Activated T-helper 1 cell treated with anti-CD3 and anti-CD28 coated beads, Interleukin-12 subunit alpha, Interleukin-12 subunit beta, Interleukin-2, Interleukin-4 antibody, amounts not matched to agents 30 ng/mL and 10 ng/mL and 1 ng/mL, durations not matched to agents 14 hours and 24 hours and 36 hours (primary cell): ENCODE measurements at regions not wholly inside any gene's neighbourhood (a gene's known extent, or its start where the extent isn't known, plus 50 kb on each side); places are given as distances from the start of the nearest gene placed in this dataset.

ENCODE experiments used
- DNase-seq: peaks from one replicate; pipeline ENCODE4 v3.0.0; 2021; ENCODE audit warnings: low spot score
- H3K27ac Mint-ChIP-seq: one replicate; pipeline ENCODE4 v1.8.0; 2021; ENCODE audit warnings: mild to moderate bottlenecking, mixed read lengths
- H3K27me3 Mint-ChIP-seq: one replicate; pipeline ENCODE4 v1.8.0; 2022; ENCODE audit warnings: mild to moderate bottlenecking, moderate library complexity, mixed read lengths; ENCODE audit not compliant: insufficient read depth
- H3K36me3 Mint-ChIP-seq: one replicate; pipeline ENCODE4 v1.8.0; 2021; ENCODE audit warnings: low read depth, mixed read lengths
- H3K4me1 Mint-ChIP-seq: one replicate; pipeline ENCODE4 v1.8.0; 2021; ENCODE audit warnings: low read depth, mixed read lengths
- H3K4me3 Mint-ChIP-seq: one replicate; pipeline ENCODE4 v1.8.0; 2021; ENCODE audit warnings: mild to moderate bottlenecking, moderate library complexity, mixed read lengths
- H3K9me3 Mint-ChIP-seq: one replicate; pipeline ENCODE4 v1.8.0; 2021; ENCODE audit warnings: mixed read lengths
- intact Hi-C: fragments of 100-400 bp; cut with micrococcal nuclease; formaldehyde crosslinking; loops from one replicate; pipeline ENCODE4 v1.15.1; 2024

- H3K9me3 Mint-ChIP-seq, result no peaks in the 10 kb centered on the region
- DNase-seq, result no peak
- H3K27ac Mint-ChIP-seq, result no peak overlapping the region
- H3K4me3 Mint-ChIP-seq, result no peak overlapping the region
- intact Hi-C loops, result no loop called here
- no peaks in the 10 kb centered on the region for H3K27me3 Mint-ChIP-seq
- no peaks in the 10 kb centered on the region for H3K36me3 Mint-ChIP-seq
- no peaks in the 10 kb centered on the region for H3K4me1 Mint-ChIP-seq
Measured at GRCh38 chr4:23635468-23635867, 254.4 kb downstream of the PPARGC1A start.

- H3K27me3 Mint-ChIP-seq, result no peaks in the 10 kb centered on the region
- no peaks in the 10 kb centered on the region for H3K9me3 Mint-ChIP-seq
- no peak overlapping the region for H3K27ac Mint-ChIP-seq
- H3K4me1 Mint-ChIP-seq, result no peaks in the 10 kb centered on the region
- no peak overlapping the region for H3K4me3 Mint-ChIP-seq
- intact Hi-C loops, result no loop called here
- no peak for DNase-seq
- no peaks in the 10 kb centered on the region for H3K36me3 Mint-ChIP-seq
Measured at GRCh38 chr4:23631255-23631950, 258.4 kb downstream of the PPARGC1A start.

DNA sequence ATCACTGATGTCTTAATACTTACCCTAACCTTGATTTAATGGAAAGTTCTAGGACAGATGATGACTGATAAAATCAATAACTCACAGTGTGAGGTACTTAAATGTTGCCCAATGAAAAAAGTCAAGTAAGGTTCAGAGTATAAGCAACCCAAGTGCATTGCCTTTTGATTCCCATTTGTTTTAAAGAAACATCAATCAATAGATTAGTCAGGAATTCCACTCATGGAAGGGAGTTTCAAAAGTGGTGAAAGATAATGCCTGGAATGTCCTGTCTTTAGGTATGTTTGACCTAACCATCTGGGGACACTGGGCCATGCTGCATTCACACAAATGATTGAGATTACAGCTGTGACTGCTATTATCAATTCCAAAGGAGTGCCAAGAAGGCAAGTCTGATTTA, 259.7 kb downstream of the PPARGC1A start:
- Mint-ChIP-seq H3K4me3 (no peak overlapping the region), H3K27me3 (no peaks in the 10 kb centered on the region), H3K4me1 (no peaks in the 10 kb centered on the region), H3K36me3 (no peaks in the 10 kb centered on the region), H3K9me3 (no peaks in the 10 kb centered on the region), H3K27ac (no peak overlapping the region)
- DNase-seq, result no peak
- intact Hi-C loops, result no loop called here

DNA sequence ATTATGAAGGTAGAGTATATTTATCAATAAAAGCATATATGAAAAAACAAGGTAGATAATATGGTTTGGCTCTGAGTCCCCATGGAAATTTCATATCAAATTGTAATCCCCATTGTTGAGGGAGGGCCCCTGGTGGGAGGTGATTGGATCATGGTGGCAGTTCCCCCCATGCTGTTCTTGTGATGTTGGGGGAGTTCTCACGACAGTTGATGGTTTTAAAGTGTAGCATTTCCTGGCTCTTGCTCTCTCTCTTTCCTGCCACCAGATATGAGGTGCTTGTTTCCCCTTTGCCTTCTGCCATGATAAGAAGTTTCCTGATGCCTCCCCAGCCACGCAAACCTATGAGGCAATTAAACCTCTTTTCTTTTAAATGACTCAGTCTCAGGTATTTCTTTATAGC, 260.4 kb downstream of the PPARGC1A start:
- Mint-ChIP-seq H3K4me3 (no peak overlapping the region), H3K9me3 (no peaks in the 10 kb centered on the region), H3K27me3 (no peaks in the 10 kb centered on the region), H3K4me1 (no peaks in the 10 kb centered on the region), H3K36me3 (no peaks in the 10 kb centered on the region), H3K27ac (no peak overlapping the region)
- intact Hi-C loops, result no loop called here
- no peak for DNase-seq

DNA sequence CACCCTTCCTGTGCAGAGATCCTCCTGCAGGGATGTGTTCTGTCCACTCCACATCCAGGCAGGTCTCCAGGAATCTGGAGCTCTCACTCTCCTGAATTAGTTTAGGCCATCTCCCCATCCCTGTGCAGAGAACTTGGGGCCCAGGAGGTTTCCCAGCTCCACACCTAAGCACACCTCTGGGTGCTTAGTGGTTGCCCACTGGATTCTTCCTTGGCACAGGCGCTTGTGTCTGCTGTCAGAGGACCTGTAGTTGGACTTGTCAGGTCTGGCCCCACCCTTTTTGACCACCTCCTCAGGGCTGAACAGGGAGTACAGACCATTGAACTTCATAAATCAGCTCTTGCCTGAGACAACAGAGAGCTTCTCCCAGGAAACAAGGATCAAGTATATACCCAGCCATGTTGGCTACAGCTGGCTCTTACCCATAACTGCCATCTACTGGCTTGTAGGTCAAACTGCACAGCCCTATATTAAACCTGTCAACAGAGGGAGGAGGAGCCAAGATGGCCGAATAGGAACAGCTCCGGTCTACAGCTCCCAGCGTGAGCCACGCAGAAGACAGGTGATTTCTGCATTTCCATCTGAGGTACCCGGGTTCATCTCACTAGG, 275.5 kb downstream of the PPARGC1A start:
- H3K36me3 Mint-ChIP-seq, result no peaks in the 10 kb centered on the region
- no peaks in the 10 kb centered on the region for H3K27me3 Mint-ChIP-seq
- H3K27ac Mint-ChIP-seq, result no peak overlapping the region
- no peaks in the 10 kb centered on the region for H3K9me3 Mint-ChIP-seq
- no peak for DNase-seq
- no peaks in the 10 kb centered on the region for H3K4me1 Mint-ChIP-seq
- intact Hi-C loops, result loop anchor here (5.0 to 10.0 kb wide), 2 partner anchors 330 to 477 kb away; no protein-coding TSS in a partner anchor
- no peak overlapping the region for H3K4me3 Mint-ChIP-seq

- H3K4me1 Mint-ChIP-seq, result no peaks in the 10 kb centered on the region
Measured at GRCh38 chr4:23613782-23614181, 276.1 kb downstream of the PPARGC1A start.

DNA sequence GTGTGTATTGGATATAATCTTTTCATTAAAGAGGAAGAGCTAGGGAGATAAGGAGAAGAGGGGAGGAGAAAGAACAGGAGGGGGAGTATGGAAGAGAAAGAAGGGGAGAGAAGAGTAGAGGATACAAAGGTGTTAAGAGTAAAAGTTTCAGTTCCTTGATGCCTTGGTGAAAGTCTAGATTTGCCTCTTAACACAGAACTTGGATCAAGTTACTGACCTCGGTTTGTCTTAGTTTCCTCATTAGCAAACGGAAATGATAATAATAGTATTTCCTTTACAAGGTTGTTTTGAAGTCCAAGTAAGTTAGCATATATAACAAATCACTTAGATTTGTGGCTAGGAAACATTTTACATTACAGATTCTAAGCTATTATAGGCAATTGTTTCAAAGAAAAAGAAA, 287.1 kb downstream of the PPARGC1A start:
- DNase-seq, result no peak
- Mint-ChIP-seq H3K4me3 (no peak overlapping the region), H3K36me3 (no peaks in the 10 kb centered on the region), H3K27me3 (no peaks in the 10 kb centered on the region), H3K4me1 (no peaks in the 10 kb centered on the region), H3K27ac (no peak overlapping the region), H3K9me3 (no peaks in the 10 kb centered on the region)
- intact Hi-C loops, result no loop called here

More at GRCh38 chr4:23613782-23614181, 276.1 kb downstream of the PPARGC1A start:
- Mint-ChIP-seq H3K27ac (no peak overlapping the region), H3K4me3 (no peak overlapping the region), H3K9me3 (no peaks in the 10 kb centered on the region), H3K36me3 (no peaks in the 10 kb centered on the region), H3K27me3 (no peaks in the 10 kb centered on the region)
- no peak for DNase-seq
- intact Hi-C loops, result loop anchor here (5.0 to 10.0 kb wide), 2 partner anchors 329 to 476 kb away; no protein-coding TSS in a partner anchor

DNA sequence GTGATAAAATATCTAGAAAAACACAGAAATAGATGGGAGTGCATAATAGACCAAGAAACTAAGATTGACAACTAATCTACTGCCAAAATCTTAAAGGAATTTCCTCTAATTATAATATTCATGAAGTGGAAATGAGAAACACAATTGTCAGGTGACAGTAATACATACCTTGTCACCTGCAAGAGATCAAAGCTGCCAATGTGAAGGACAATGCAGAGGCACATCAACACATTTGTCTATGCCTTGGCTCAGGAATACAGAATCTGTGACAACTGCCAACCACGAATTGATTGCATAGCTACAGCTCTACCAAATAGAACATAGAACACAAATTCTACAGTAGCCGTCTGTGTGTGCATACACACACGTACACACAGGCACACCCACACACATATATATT, 295.7 kb downstream of the PPARGC1A start:
- intact Hi-C loops, result no loop called here
- no peaks in the 10 kb centered on the region for H3K9me3 Mint-ChIP-seq
- no peaks in the 10 kb centered on the region for H3K4me1 Mint-ChIP-seq
- no peak for DNase-seq
- no peaks in the 10 kb centered on the region for H3K36me3 Mint-ChIP-seq
- no peak overlapping the region for H3K4me3 Mint-ChIP-seq
- no peak overlapping the region for H3K27ac Mint-ChIP-seq
- no peaks in the 10 kb centered on the region for H3K27me3 Mint-ChIP-seq

- no peaks in the 10 kb centered on the region for H3K9me3 Mint-ChIP-seq
- DNase-seq, result no peak
- H3K4me3 Mint-ChIP-seq, result no peak overlapping the region
- no peaks in the 10 kb centered on the region for H3K4me1 Mint-ChIP-seq
- H3K27me3 Mint-ChIP-seq, result no peaks in the 10 kb centered on the region
- H3K27ac Mint-ChIP-seq, result no peak overlapping the region
- intact Hi-C loops, result no loop called here
- H3K36me3 Mint-ChIP-seq, result no peaks in the 10 kb centered on the region
Measured at GRCh38 chr4:23590431-23590830, 299.4 kb downstream of the PPARGC1A start.

GRCh38 chr4:23584024-23584423, 305.8 kb downstream of the PPARGC1A start:
- intact Hi-C loops, result no loop called here
- no peak for DNase-seq
- no peaks in the 10 kb centered on the region for H3K4me1 Mint-ChIP-seq
- no peaks in the 10 kb centered on the region for H3K27me3 Mint-ChIP-seq
- H3K36me3 Mint-ChIP-seq, result no peaks in the 10 kb centered on the region
- no peaks in the 10 kb centered on the region for H3K9me3 Mint-ChIP-seq
- H3K27ac Mint-ChIP-seq, result no peak overlapping the region
- H3K4me3 Mint-ChIP-seq, result no peak overlapping the region

DNA sequence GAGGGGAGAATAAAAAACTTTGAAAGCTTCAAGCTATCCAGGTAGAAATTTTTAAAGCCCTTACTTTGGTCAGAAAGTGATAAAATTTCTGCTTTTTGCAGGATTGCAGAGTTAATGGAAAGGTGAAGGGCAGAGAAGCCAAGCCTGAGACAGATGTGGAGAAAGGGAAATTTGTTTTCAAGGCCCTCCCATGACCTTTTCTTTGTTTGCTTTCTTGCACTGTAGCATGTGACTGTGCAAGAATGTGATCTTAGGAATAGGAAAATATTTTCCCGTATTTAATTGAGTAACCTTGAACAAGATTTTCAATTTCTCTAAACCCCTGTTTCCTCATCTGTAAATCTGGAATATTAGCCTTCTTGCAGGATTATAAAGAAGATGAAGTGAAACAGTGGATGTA, 307.2 kb downstream of the PPARGC1A start:
- H3K27ac Mint-ChIP-seq, result no peak overlapping the region
- H3K27me3 Mint-ChIP-seq, result no peaks in the 10 kb centered on the region
- intact Hi-C loops, result no loop called here
- no peak for DNase-seq
- H3K36me3 Mint-ChIP-seq, result no peaks in the 10 kb centered on the region
- H3K4me1 Mint-ChIP-seq, result no peaks in the 10 kb centered on the region
- H3K4me3 Mint-ChIP-seq, result no peak overlapping the region
- peaks cover 3% of the 10 kb centered on the region for H3K9me3 Mint-ChIP-seq

- no peak for DNase-seq
- intact Hi-C loops, result no loop called here
- Mint-ChIP-seq H3K27me3 (no peaks in the 10 kb centered on the region), H3K27ac (no peak overlapping the region), H3K9me3 (peaks cover 3% of the 10 kb centered on the region), H3K4me3 (no peak overlapping the region), H3K4me1 (no peaks in the 10 kb centered on the region), H3K36me3 (no peaks in the 10 kb centered on the region)
Measured at GRCh38 chr4:23579166-23579565, 310.7 kb downstream of the PPARGC1A start.

DNA sequence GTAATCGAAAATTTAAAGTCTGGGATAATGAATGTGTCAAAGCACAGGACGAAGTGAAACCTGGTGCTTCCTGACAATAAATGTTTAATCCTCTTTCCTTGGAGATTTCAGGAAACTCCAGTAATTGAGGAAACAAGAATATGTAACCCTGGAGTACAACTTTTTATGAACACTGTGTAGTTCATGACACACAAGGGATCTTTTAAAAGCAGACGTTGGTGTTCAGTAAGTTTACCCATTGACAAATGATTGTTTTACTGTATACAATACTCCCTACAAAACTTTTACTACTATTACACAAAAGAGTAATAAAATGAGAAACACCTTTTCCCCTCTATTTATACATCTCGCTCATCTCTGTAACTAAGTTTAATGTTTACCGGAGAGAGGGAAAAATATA, 312.4 kb downstream of the PPARGC1A start:
- Mint-ChIP-seq H3K9me3 (peaks cover 3% of the 10 kb centered on the region), H3K27me3 (no peaks in the 10 kb centered on the region), H3K36me3 (no peaks in the 10 kb centered on the region), H3K27ac (no peak overlapping the region), H3K4me3 (no peak overlapping the region), H3K4me1 (no peaks in the 10 kb centered on the region)
- intact Hi-C loops, result no loop called here
- no peak for DNase-seq
